ENCODE measurements at regions not wholly inside any gene's neighbourhood (a gene's known extent, or its start where the extent isn't known, plus 50 kb on each side); places are given as distances from the start of the nearest gene placed in this dataset.
A peak's percentile ranks its signal among the peaks of the same experiment; 100 is the strongest.
"Not testable (repeated sequence)": the region's sequence is repeated elsewhere in the genome, so short reads cannot be mapped to it uniquely, and the experiment has no call there.

DNA sequence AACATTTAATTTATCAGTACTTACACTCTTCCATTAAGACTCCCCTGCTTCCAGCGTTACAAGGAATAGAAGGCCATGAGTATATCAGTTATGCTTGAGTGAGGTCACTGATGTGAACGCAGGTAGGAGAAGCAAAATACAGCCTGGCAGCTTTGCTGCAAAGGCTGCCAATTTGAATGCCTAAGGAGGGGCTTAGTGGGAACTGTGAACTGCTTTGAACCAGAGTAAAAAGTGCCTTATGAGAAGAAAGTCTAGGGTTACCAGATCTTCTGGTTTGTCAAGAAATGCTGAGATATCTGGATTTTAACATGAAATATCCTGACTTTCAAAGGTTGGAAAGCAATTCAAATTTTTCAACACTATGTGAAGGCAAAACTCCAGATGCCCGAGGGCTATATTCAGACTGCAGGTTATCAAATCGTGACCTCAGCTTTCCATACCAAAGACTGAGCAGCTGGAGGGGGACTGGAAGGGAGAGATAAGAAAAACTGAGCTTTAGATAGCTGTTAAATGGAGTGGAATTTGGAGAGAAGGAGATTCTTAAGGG lies 446.3 kb upstream of the NECTIN3 start:
- peak overlapping the region; percentile 74 for H3K4me3 Mint-ChIP-seq
- no peaks in the 10 kb centered on the region for H3K36me3 Mint-ChIP-seq
- TF ChIP-seq CTCF (conservative IDR thresholded peaks at IDR 0.05), result no peak
- DNase-seq (ENCODE audit: extremely low spot score, unreplicated experiment), result no peak
- peaks cover 14% of the 10 kb centered on the region for H3K9me3 Mint-ChIP-seq
- no peaks in the 10 kb centered on the region for H3K27me3 Mint-ChIP-seq
- peak overlapping the region; percentile 78 for H3K27ac Mint-ChIP-seq
- peaks cover 15% of the 10 kb centered on the region for H3K4me1 Mint-ChIP-seq (ENCODE audit: unreplicated experiment)

GRCh38 chr3:110626652-110627111 lies 444.9 kb upstream of the NECTIN3 start:
- not testable (repeated sequence) for DNase-seq (ENCODE audit: extremely low spot score, unreplicated experiment); H3K27me3 Mint-ChIP-seq; H3K36me3 Mint-ChIP-seq; H3K4me3 Mint-ChIP-seq
- peaks cover 15% of the 10 kb centered on the region for H3K4me1 Mint-ChIP-seq (ENCODE audit: unreplicated experiment)
- H3K27ac Mint-ChIP-seq, result peak overlapping the region; percentile 78
- H3K9me3 Mint-ChIP-seq, result peaks cover 20% of the 10 kb centered on the region

DNA sequence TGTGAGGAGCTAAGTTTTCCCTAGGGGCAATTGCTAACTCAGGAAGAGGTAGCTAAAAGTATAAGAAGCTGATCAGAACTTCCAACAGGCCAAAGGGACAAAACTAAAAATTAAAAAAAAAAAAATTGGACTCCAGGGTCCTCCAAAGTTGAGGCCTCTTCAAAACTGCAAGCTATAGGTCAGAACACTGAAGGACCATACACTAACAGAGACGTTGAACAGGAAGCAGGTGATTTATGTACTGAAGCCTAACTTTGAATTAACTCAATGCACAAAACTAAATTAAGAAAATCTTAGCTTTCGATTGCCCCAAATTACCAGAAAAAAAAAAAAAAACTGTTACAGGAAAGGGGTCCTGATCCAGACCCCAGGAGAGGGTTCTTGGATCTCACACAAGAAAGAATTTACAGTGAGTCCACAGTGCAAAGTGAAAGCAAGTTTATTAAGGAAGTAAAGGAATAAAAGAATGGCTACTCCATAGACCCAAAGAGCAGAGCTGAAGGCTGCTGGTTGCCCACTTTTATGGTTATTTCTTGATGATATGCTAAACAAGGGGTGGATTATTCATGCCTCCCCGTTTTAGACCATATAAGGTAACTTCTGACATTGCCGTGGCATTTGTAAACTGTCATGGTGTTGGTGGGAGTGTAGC lies 442.8 kb upstream of the NECTIN3 start:
- no peak for TF ChIP-seq CTCF (conservative IDR thresholded peaks at IDR 0.05)
- Mint-ChIP-seq H3K4me3 (no peak overlapping the region), H3K9me3 (peaks cover 20% of the 10 kb centered on the region), H3K27me3 (no peaks in the 10 kb centered on the region), H3K36me3 (no peaks in the 10 kb centered on the region), H3K4me1 (ENCODE audit: unreplicated experiment) (peaks cover 15% of the 10 kb centered on the region), H3K27ac (no peak overlapping the region)
- DNase-seq (ENCODE audit: extremely low spot score, unreplicated experiment), result no peak

- TF ChIP-seq CTCF (conservative IDR thresholded peaks at IDR 0.05), result no peak
- H3K4me1 Mint-ChIP-seq (ENCODE audit: unreplicated experiment), result peaks cover 13% of the 10 kb centered on the region
These were observed 441.7 kb upstream of the NECTIN3 start for GRCh38 chr3:110629917-110630316.

DNA sequence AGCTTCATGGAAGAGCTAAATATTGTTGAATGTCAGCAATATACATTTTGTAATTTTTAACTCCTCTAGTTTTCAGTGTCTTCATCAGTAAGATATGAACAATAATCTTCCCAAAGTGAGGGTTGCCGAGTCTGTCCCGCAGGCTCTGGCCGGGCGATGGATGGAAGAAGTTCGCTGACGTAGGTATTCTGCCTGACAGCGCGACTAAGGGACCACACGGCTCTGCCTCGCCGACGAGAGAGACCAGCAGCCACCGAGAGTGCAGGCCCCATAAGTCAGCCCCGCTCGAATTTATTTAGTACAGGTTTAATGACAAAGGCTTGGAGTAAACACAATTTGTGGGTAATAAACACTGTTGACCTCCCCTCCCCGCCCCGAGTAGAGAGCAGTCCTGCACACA lies 427.4 kb upstream of the NECTIN3 start:
- Mint-ChIP-seq H3K27ac (no peak overlapping the region), H3K36me3 (no peaks in the 10 kb centered on the region), H3K4me3 (no peak overlapping the region), H3K4me1 (ENCODE audit: unreplicated experiment) (no peaks in the 10 kb centered on the region), H3K9me3 (peaks cover 7% of the 10 kb centered on the region), H3K27me3 (no peaks in the 10 kb centered on the region)
- no peak for DNase-seq (ENCODE audit: extremely low spot score, unreplicated experiment)
- TF ChIP-seq CTCF (conservative IDR thresholded peaks at IDR 0.05), result no peak

More at GRCh38 chr3:110629917-110630316, 441.7 kb upstream of the NECTIN3 start:
- Mint-ChIP-seq H3K27ac (no peak overlapping the region), H3K27me3 (no peaks in the 10 kb centered on the region), H3K4me3 (no peak overlapping the region), H3K9me3 (peaks cover 20% of the 10 kb centered on the region), H3K36me3 (no peaks in the 10 kb centered on the region)
- DNase-seq (ENCODE audit: extremely low spot score, unreplicated experiment), result no peak

DNA sequence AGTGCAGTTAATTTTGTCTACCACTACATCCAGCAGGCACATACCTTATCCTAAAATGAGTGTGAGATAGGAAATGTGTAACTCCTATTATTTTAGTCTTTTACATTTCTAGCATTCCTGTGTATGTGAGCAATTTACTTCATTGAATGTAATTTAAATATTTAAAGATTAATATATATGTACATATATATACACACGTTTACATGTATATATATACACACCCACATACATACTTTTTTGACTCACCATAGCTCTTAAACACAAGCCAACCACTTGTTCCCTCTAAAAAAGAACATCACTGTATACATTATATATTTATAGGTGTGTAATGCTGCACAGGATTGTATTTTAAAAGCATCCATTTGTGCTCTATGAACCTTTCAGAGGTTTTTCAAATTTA lies 425.6 kb upstream of the NECTIN3 start:
- no peaks in the 10 kb centered on the region for H3K36me3 Mint-ChIP-seq
- H3K4me3 Mint-ChIP-seq, result no peak overlapping the region
- H3K27ac Mint-ChIP-seq, result no peak overlapping the region
- H3K9me3 Mint-ChIP-seq, result peaks cover 7% of the 10 kb centered on the region
- DNase-seq (ENCODE audit: extremely low spot score, unreplicated experiment), result no peak
- H3K27me3 Mint-ChIP-seq, result no peaks in the 10 kb centered on the region
- no peak for TF ChIP-seq CTCF (conservative IDR thresholded peaks at IDR 0.05)
- no peaks in the 10 kb centered on the region for H3K4me1 Mint-ChIP-seq (ENCODE audit: unreplicated experiment)
